DND-41 (cell line): ENCODE measurements at regions not wholly inside any gene's neighbourhood (a gene's known extent, or its start where the extent isn't known, plus 50 kb on each side); places are given as distances from the start of the nearest gene placed in this dataset.
"Not testable (repeated sequence)": the region's sequence is repeated elsewhere in the genome, so short reads cannot be mapped to it uniquely, and the experiment has no call there.

Experiments
- EZH2 ChIP-seq: IDR thresholded peaks from 3 replicates; pipeline ENCODE4 v1.6.1; 2012; ENCODE audit warnings: borderline replicate concordance, low read depth, mild to moderate bottlenecking, moderate library complexity, low read length, inconsistent platforms; ENCODE audit not compliant: severe bottlenecking
- TF ChIP-seq, protein P1 (sequence below): IDR thresholded peaks from 2 replicates; pipeline ENCODE4 v1.5.1; 2012; ENCODE audit warnings: borderline replicate concordance, low read length, moderate library complexity, mild to moderate bottlenecking; ENCODE audit not compliant: poor library complexity, severe bottlenecking; ENCODE audit errors: extremely low read depth

DNA sequence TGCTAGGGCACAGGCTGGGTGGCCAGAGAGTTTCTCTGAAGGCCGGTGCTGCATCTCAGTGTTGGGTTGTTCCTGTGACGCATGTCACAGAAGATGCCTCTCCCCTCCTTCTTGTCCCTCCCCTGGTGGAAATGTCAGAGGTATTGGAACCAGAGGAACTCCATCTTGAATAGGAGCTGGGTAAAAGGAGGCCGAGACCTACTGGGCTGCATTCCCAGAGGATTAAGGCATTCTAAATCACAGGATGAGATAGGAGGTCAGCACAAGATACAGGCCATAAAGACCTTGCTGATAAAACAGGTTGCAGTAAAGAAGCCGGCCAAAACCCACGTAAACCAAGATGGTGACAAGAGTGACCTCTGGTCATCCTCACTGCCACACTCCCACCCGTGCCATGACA, 50.3 kb upstream of the AGAP1 start:
- TF ChIP-seq, protein P1, sequence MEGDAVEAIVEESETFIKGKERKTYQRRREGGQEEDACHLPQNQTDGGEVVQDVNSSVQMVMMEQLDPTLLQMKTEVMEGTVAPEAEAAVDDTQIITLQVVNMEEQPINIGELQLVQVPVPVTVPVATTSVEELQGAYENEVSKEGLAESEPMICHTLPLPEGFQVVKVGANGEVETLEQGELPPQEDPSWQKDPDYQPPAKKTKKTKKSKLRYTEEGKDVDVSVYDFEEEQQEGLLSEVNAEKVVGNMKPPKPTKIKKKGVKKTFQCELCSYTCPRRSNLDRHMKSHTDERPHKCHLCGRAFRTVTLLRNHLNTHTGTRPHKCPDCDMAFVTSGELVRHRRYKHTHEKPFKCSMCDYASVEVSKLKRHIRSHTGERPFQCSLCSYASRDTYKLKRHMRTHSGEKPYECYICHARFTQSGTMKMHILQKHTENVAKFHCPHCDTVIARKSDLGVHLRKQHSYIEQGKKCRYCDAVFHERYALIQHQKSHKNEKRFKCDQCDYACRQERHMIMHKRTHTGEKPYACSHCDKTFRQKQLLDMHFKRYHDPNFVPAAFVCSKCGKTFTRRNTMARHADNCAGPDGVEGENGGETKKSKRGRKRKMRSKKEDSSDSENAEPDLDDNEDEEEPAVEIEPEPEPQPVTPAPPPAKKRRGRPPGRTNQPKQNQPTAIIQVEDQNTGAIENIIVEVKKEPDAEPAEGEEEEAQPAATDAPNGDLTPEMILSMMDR: not testable (repeated sequence)
- TF ChIP-seq EZH2: not testable (repeated sequence)
